HG03571 (cell line): ENCODE measurements at regions not wholly inside any gene's neighbourhood (a gene's known extent, or its start where the extent isn't known, plus 50 kb on each side); places are given as distances from the start of the nearest gene placed in this dataset.
A peak's percentile ranks its signal among the peaks of the same experiment; 100 is the strongest.
"Not testable (repeated sequence)": the region's sequence is repeated elsewhere in the genome, so short reads cannot be mapped to it uniquely, and the experiment has no call there.

Source experiments
- ATAC-seq: cut with Tn5 transposase; IDR thresholded peaks from one replicate; pipeline ENCODE4 v1.9.1; 2021; ENCODE audit not compliant: unreplicated experiment

- ATAC-seq, result no peak
These were observed 150.8 kb upstream of the SLC44A1 start for GRCh38 chr9:105093685-105094084.

- no peak for ATAC-seq
These were observed 146.1 kb upstream of the SLC44A1 start for GRCh38 chr9:105098370-105098769.

GRCh38 chr9:105103776-105104175 lies 140.7 kb upstream of the SLC44A1 start:
- no peak for ATAC-seq

GRCh38 chr9:105114318-105114717 lies 130.1 kb upstream of the SLC44A1 start:
- peak; percentile 78 for ATAC-seq

- peak; percentile 68 for ATAC-seq
These were observed 129.3 kb upstream of the SLC44A1 start for GRCh38 chr9:105114964-105115728.

- no peak for ATAC-seq
These were observed 128.2 kb upstream of the SLC44A1 start for GRCh38 chr9:105116052-105116868.

GRCh38 chr9:105117234-105117633 lies 127.2 kb upstream of the SLC44A1 start:
- ATAC-seq, result no peak

GRCh38 chr9:105118636-105119035 lies 125.8 kb upstream of the SLC44A1 start:
- ATAC-seq, result no peak

GRCh38 chr9:105119156-105119555 lies 125.3 kb upstream of the SLC44A1 start:
- no peak for ATAC-seq

GRCh38 chr9:105121861-105122430 lies 122.5 kb upstream of the SLC44A1 start:
- no peak for ATAC-seq

- ATAC-seq, result not testable (repeated sequence)
These were observed 119.9 kb upstream of the SLC44A1 start for GRCh38 chr9:105124598-105124997.

GRCh38 chr9:105126226-105126625 lies 118.2 kb upstream of the SLC44A1 start:
- ATAC-seq, result no peak

GRCh38 chr9:105127863-105128220 lies 116.6 kb upstream of the SLC44A1 start:
- ATAC-seq, result peak; percentile 100

GRCh38 chr9:105128908-105129600 lies 115.4 kb upstream of the SLC44A1 start:
- no peak for ATAC-seq

GRCh38 chr9:105129731-105130130 lies 114.7 kb upstream of the SLC44A1 start:
- ATAC-seq, result no peak

GRCh38 chr9:105131981-105132380 lies 112.5 kb upstream of the SLC44A1 start:
- ATAC-seq, result no peak

GRCh38 chr9:105132606-105133005 lies 111.8 kb upstream of the SLC44A1 start:
- ATAC-seq, result no peak

- ATAC-seq, result no peak
These were observed 106.1 kb upstream of the SLC44A1 start for GRCh38 chr9:105138306-105138801.

GRCh38 chr9:105141146-105141975 lies 103.1 kb upstream of the SLC44A1 start:
- ATAC-seq, result peak; percentile 74

GRCh38 chr9:105141976-105142250 lies 102.5 kb upstream of the SLC44A1 start:
- ATAC-seq, result no peak
